ENCODE measurements at regions not wholly inside any gene's neighbourhood (a gene's known extent, or its start where the extent isn't known, plus 50 kb on each side); places are given as distances from the start of the nearest gene placed in this dataset.

DNA sequence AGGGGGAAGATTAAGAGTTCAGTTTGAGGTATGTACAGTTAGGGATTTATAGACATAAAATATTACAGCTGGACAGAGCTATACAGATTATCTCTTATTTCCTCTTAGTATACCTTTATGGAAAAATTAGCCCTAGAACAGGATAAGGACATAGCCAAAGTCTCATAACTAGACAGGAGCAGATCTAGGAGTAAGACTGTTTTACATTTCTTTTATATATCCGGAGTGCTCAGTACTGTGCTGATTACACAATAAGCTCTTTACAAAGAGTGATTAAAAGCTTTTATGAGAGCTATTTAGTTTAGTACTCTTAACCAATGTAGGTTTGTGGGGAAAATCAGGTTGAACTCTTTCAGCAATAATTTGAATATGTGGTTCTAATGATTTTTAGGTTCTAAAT is 105.8 kb downstream of the TBX22 start:
- Histone ChIP-seq H3K4me2 (ENCODE audit: insufficient read depth in 1 of 2, low read depth in 2 of 2, low read length in 2 of 2) (no peak overlapping the region), H3K36me3 (ENCODE audit: control insufficient read depth in 2 of 4, insufficient read depth in 4 of 4, low read length in 3 of 4) (no peaks in the 10 kb centered on the region), H3K27me3 (replicated peaks in 1 of 4; ENCODE audit: control insufficient read depth in 3 of 4, extremely low read depth in 1 of 4, insufficient read depth in 3 of 4, low read length in 3 of 4) (no peaks in the 10 kb centered on the region), H3K9me3 (ENCODE audit: insufficient read depth in 2 of 2, low read depth in 1 of 2, low read length in 1 of 2) (no peaks in the 10 kb centered on the region), H3K4me1 (replicated peaks in 1 of 4; ENCODE audit: control insufficient read depth in 3 of 4, insufficient read depth in 4 of 4, low read length in 3 of 4) (no peaks in the 10 kb centered on the region), H3K79me2 (ENCODE audit: control insufficient read depth in 1 of 2, insufficient read depth in 2 of 2, low read length in 2 of 2) (no peaks in the 10 kb centered on the region), H2BK5ac (ENCODE audit: low read depth, low read length) (no peak overlapping the region), H2BK120ac (replicated peaks; ENCODE audit: low read depth, low read length) (no peak overlapping the region), H2BK15ac (ENCODE audit: low read length) (no peak overlapping the region), H3K27ac (ENCODE audit: low read depth, low read length) (no peak overlapping the region), H3K4me3 (ENCODE audit: extremely low read depth in 1 of 4, insufficient read depth in 2 of 4, low read depth in 3 of 4, low read length in 4 of 4) (no peak overlapping the region), H3K9ac (replicated peaks in 1 of 4; ENCODE audit: extremely low read depth in 1 of 4, low read depth in 3 of 4, low read length in 3 of 4) (no peak overlapping the region), H3K56ac (replicated peaks; ENCODE audit: insufficient read length, low read depth, low read length) (no peak overlapping the region), H3K23me2 (ENCODE audit: low read depth, low read length) (no peaks in the 10 kb centered on the region), H4K8ac (ENCODE audit: extremely low read depth, insufficient read depth, low read length) (no peak overlapping the region), H4K20me1 (replicated peaks in 1 of 2; ENCODE audit: control insufficient read depth in 1 of 2, insufficient read depth in 2 of 2, low read length in 2 of 2) (no peaks in the 10 kb centered on the region), H3K4ac (replicated peaks; ENCODE audit: insufficient read length, low read depth, low read length) (no peak overlapping the region), H2BK20ac (ENCODE audit: low read length) (no peak overlapping the region), H3K18ac (ENCODE audit: extremely low read depth, low read length) (no peak overlapping the region), H2AFZ (ENCODE audit: low read length) (no peak overlapping the region), H4K91ac (replicated peaks; ENCODE audit: insufficient read length, low read length) (no peak overlapping the region), H2AK5ac (ENCODE audit: low read depth, low read length) (no peak overlapping the region), H3K14ac (ENCODE audit: insufficient read length) (no peak overlapping the region), H4K5ac (ENCODE audit: insufficient read length, low read depth, low read length) (no peak overlapping the region), H3K23ac (ENCODE audit: insufficient read length) (no peak overlapping the region), H3K79me1 (ENCODE audit: low read depth, low read length) (no peaks in the 10 kb centered on the region), H2BK12ac (ENCODE audit: low read depth, low read length) (no peak overlapping the region)
- WGBS, 2 experiments (ENCODE audit: extremely low coverage in 1 of 2, insufficient coverage in 1 of 2, insufficient read length in 1 of 2, insufficient replicate concordance in 2 of 2, low coverage in 1 of 2, low lambda C conversion rate in 2 of 2, missing lambda C conversion rate in 1 of 2), result 100% methylated on average over 1 of the region's 1 CpG; no CpG with 5 or more reads in 1 of the 2 experiments
- FAIRE-seq (no peak), DNase-seq (ENCODE audit: low read depth in 1 of 2, low spot score in 2 of 2) (no peak)
- ChIA-PET CTCF (ENCODE audit: partially characterized antibody) (no interaction called here), POLR2A (ENCODE audit: partially characterized antibody) (no interaction called here)
- TF ChIP-seq CHD2 (IDR thresholded peaks at IDR 0.05; ENCODE audit: low read length), result no peak
- TF ChIP-seq SP4 (IDR thresholded peaks at IDR 0.05; ENCODE audit: low read length), result no peak
- TF ChIP-seq JUN (IDR thresholded peaks at IDR 0.05; ENCODE audit: low read depth, low read length), result no peak
- TF ChIP-seq FOSL1 (IDR thresholded peaks at IDR 0.05; ENCODE audit: insufficient read depth, low read depth, low read length), result no peak
- TF ChIP-seq TAF7 (optimal IDR thresholded peaks at IDR 0.05; ENCODE audit: borderline replicate concordance, low read depth, low read length), result no peak
- TF ChIP-seq ZNF274 (IDR thresholded peaks at IDR 0.05; ENCODE audit: borderline replicate concordance, extremely low read depth, low read length), result no peak
- TF ChIP-seq SAP30 (IDR thresholded peaks at IDR 0.05; ENCODE audit: insufficient read depth, insufficient replicate concordance, low read length), result no peak
- TF ChIP-seq PHF8 (conservative IDR thresholded peaks at IDR 0.05; ENCODE audit: low read depth, low read length), result no peak
- no peak for TF ChIP-seq CBX8 (IDR thresholded peaks at IDR 0.05; ENCODE audit: borderline replicate concordance, low read depth, low read length)
- TF ChIP-seq NANOG (IDR thresholded peaks at IDR 0.05; ENCODE audit: insufficient read depth, low read depth, low read length, poor library complexity, severe bottlenecking), result no peak
- TF ChIP-seq E2F6 (IDR thresholded peaks at IDR 0.05), result no peak
- TF ChIP-seq EP300 (IDR thresholded peaks at IDR 0.05; ENCODE audit: borderline replicate concordance in 1 of 2, low read depth in 2 of 2, low read length in 2 of 2), result no peak
- TF ChIP-seq EGR1 (IDR thresholded peaks at IDR 0.05; ENCODE audit: borderline replicate concordance, low read depth, low read length), result no peak
- TF ChIP-seq KDM1A (IDR thresholded peaks at IDR 0.05; ENCODE audit: borderline replicate concordance, low read length), result no peak
